ENCODE measurements at regions not wholly inside any gene's neighbourhood (a gene's known extent, or its start where the extent isn't known, plus 50 kb on each side); places are given as distances from the start of the nearest gene placed in this dataset.
A peak's percentile ranks its signal among the peaks of the same experiment; 100 is the strongest.

- TF ChIP-seq CTCF (IDR thresholded peaks at IDR 0.05) = no peak
- peaks cover 2% of the 10 kb centered on the region for H3K27me3 Mint-ChIP-seq (ENCODE audit: low read depth)
- H3K4me1 Mint-ChIP-seq (ENCODE audit: low read depth) = peaks cover 14% of the 10 kb centered on the region
- no peaks in the 10 kb centered on the region for H3K9me3 Mint-ChIP-seq (ENCODE audit: low read depth)
- peaks cover 2% of the 10 kb centered on the region for H3K36me3 Mint-ChIP-seq (ENCODE audit: low read depth)
- H3K27ac Mint-ChIP-seq (ENCODE audit: unreplicated experiment) = peak overlapping the region; percentile 32
- H3K4me3 Mint-ChIP-seq (ENCODE audit: unreplicated experiment) = no peak overlapping the region
- no peak for DNase-seq (ENCODE audit: low spot score)
Measured at GRCh38 chr1:58874757-58875755, 91.2 kb upstream of the JUN start.

GRCh38 chr1:58879464-58879863 lies 95.6 kb upstream of the JUN start:
- no peak for TF ChIP-seq CTCF (IDR thresholded peaks at IDR 0.05)
- Mint-ChIP-seq H3K9me3 (ENCODE audit: low read depth) (no peaks in the 10 kb centered on the region), H3K4me3 (ENCODE audit: unreplicated experiment) (no peak overlapping the region), H3K27ac (ENCODE audit: unreplicated experiment) (no peak overlapping the region), H3K27me3 (ENCODE audit: low read depth) (no peaks in the 10 kb centered on the region), H3K4me1 (ENCODE audit: low read depth) (peaks cover 24% of the 10 kb centered on the region), H3K36me3 (ENCODE audit: low read depth) (no peaks in the 10 kb centered on the region)
- DNase-seq (ENCODE audit: low spot score) = no peak

GRCh38 chr1:58880592-58880991 lies 96.7 kb upstream of the JUN start:
- Mint-ChIP-seq H3K4me1 (ENCODE audit: low read depth) (peaks cover 21% of the 10 kb centered on the region), H3K27ac (ENCODE audit: unreplicated experiment) (no peak overlapping the region), H3K27me3 (ENCODE audit: low read depth) (no peaks in the 10 kb centered on the region), H3K4me3 (ENCODE audit: unreplicated experiment) (no peak overlapping the region), H3K9me3 (ENCODE audit: low read depth) (no peaks in the 10 kb centered on the region), H3K36me3 (ENCODE audit: low read depth) (no peaks in the 10 kb centered on the region)
- no peak for DNase-seq (ENCODE audit: low spot score)
- TF ChIP-seq CTCF (IDR thresholded peaks at IDR 0.05) = no peak

GRCh38 chr1:58881471-58881994 lies 97.7 kb upstream of the JUN start:
- no peak overlapping the region for H3K4me3 Mint-ChIP-seq (ENCODE audit: unreplicated experiment)
- no peaks in the 10 kb centered on the region for H3K36me3 Mint-ChIP-seq (ENCODE audit: low read depth)
- H3K27me3 Mint-ChIP-seq (ENCODE audit: low read depth) = no peaks in the 10 kb centered on the region
- no peak for DNase-seq (ENCODE audit: low spot score)
- H3K4me1 Mint-ChIP-seq (ENCODE audit: low read depth) = peaks cover 30% of the 10 kb centered on the region
- no peak overlapping the region for H3K27ac Mint-ChIP-seq (ENCODE audit: unreplicated experiment)
- H3K9me3 Mint-ChIP-seq (ENCODE audit: low read depth) = no peaks in the 10 kb centered on the region
- TF ChIP-seq CTCF (IDR thresholded peaks at IDR 0.05) = no peak

GRCh38 chr1:58882322-58882948 lies 98.6 kb upstream of the JUN start:
- Mint-ChIP-seq H3K9me3 (ENCODE audit: low read depth) (no peaks in the 10 kb centered on the region), H3K27me3 (ENCODE audit: low read depth) (no peaks in the 10 kb centered on the region), H3K27ac (ENCODE audit: unreplicated experiment) (no peak overlapping the region), H3K4me1 (ENCODE audit: low read depth) (peaks cover 39% of the 10 kb centered on the region), H3K4me3 (ENCODE audit: unreplicated experiment) (no peak overlapping the region), H3K36me3 (ENCODE audit: low read depth) (no peaks in the 10 kb centered on the region)
- no peak for TF ChIP-seq CTCF (IDR thresholded peaks at IDR 0.05)
- DNase-seq (ENCODE audit: low spot score) = no peak
